ENCODE measurements at regions not wholly inside any gene's neighbourhood (a gene's known extent, or its start where the extent isn't known, plus 50 kb on each side); places are given as distances from the start of the nearest gene placed in this dataset.

DNA sequence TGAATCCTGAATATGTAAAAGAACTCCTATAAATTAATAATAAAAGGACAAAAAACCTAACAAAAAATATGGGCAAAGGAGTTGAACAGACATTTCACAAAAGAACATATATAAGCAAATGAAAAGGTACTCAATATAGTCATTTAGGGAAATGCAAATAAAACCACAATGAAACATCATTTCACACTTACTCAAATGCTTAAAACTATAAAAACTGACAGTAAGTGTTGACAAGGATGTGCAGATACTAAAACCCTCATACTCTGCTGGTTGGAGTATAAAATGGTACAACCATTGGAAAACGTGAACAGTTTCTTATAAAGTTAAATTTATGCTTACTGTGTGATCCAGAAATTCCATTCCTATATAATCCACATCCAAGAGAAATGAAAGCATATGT lies 247.1 kb downstream of the GXYLT1 start (continued):
- TF ChIP-seq, protein P1, sequence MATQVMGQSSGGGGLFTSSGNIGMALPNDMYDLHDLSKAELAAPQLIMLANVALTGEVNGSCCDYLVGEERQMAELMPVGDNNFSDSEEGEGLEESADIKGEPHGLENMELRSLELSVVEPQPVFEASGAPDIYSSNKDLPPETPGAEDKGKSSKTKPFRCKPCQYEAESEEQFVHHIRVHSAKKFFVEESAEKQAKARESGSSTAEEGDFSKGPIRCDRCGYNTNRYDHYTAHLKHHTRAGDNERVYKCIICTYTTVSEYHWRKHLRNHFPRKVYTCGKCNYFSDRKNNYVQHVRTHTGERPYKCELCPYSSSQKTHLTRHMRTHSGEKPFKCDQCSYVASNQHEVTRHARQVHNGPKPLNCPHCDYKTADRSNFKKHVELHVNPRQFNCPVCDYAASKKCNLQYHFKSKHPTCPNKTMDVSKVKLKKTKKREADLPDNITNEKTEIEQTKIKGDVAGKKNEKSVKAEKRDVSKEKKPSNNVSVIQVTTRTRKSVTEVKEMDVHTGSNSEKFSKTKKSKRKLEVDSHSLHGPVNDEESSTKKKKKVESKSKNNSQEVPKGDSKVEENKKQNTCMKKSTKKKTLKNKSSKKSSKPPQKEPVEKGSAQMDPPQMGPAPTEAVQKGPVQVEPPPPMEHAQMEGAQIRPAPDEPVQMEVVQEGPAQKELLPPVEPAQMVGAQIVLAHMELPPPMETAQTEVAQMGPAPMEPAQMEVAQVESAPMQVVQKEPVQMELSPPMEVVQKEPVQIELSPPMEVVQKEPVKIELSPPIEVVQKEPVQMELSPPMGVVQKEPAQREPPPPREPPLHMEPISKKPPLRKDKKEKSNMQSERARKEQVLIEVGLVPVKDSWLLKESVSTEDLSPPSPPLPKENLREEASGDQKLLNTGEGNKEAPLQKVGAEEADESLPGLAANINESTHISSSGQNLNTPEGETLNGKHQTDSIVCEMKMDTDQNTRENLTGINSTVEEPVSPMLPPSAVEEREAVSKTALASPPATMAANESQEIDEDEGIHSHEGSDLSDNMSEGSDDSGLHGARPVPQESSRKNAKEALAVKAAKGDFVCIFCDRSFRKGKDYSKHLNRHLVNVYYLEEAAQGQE (tag by site-specific recombination; IDR thresholded peaks at IDR 0.05), result no peak

DNA sequence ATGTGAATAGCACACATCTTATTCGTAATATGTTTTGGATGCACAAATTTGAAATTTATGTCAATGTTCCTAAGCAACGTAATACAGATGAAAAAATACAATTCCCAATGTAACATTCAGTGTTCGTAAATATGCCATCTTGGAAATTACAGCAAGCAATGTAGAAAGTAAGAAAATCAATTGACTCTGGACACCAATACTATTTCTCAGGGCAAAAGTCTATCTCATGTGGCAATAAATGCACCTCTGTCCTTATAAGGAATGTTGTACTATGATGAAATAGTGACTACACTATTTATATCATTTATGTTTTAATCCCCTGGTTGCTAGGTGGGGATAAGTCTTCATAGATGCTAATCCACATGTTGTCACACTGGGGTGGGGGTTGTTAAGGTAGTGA lies 251.2 kb downstream of the GXYLT1 start:
- CTCF ChIA-PET, result no interaction called here

GRCh38 chr12:41892302-41892701 lies 252.4 kb downstream of the GXYLT1 start:
- POLR2A ChIA-PET, result no interaction called here

More for the DNA sequence above, 251.2 kb downstream of the GXYLT1 start:
- no peak overlapping the region for H3K27ac ChIP-seq (ENCODE audit: extremely low read depth, low read depth, low read length)
- no peak overlapping the region for H3K4me3 ChIP-seq (ENCODE audit: low read depth, low read length)
- POLR2A ChIA-PET, result no interaction called here
- H3K36me3 ChIP-seq (ENCODE audit: control insufficient read depth in 2 of 2, insufficient read depth in 1 of 2, low read length in 2 of 2), result no peaks in the 10 kb centered on the region
- H3K9me3 ChIP-seq (ENCODE audit: control insufficient read depth, insufficient read depth, low read depth, low read length), result no peaks in the 10 kb centered on the region
- no peak for TF ChIP-seq SALL2 (tag by site-specific recombination; IDR thresholded peaks at IDR 0.05; ENCODE audit: borderline replicate concordance)
- no peak for TF ChIP-seq ZSCAN30 (tag by site-specific recombination; IDR thresholded peaks at IDR 0.05)
- no peak for TF ChIP-seq ZNF146 (tag by site-specific recombination; IDR thresholded peaks at IDR 0.05)
- no peak for TF ChIP-seq ZNF214 (tag by site-specific recombination; IDR thresholded peaks at IDR 0.05; ENCODE audit: borderline replicate concordance)
- no peak for TF ChIP-seq ZBTB10 (tag by site-specific recombination; IDR thresholded peaks at IDR 0.05)
- no peak for TF ChIP-seq ZNF121 (tag by site-specific recombination; IDR thresholded peaks at IDR 0.05)
- no peak for TF ChIP-seq HIC1 (tag by site-specific recombination; IDR thresholded peaks at IDR 0.05)
- TF ChIP-seq ZNF624 (tag by site-specific recombination; IDR thresholded peaks at IDR 0.05), result no peak
- H3K4me1 ChIP-seq (ENCODE audit: control insufficient read depth, insufficient read depth, low read length), result no peaks in the 10 kb centered on the region

GRCh38 chr12:41891226-41891625 lies 253.4 kb downstream of the GXYLT1 start:
- no peak for TF ChIP-seq SETDB1 (IDR thresholded peaks at IDR 0.05; ENCODE audit: insufficient read length, low read length)
- TF ChIP-seq, protein P2, sequence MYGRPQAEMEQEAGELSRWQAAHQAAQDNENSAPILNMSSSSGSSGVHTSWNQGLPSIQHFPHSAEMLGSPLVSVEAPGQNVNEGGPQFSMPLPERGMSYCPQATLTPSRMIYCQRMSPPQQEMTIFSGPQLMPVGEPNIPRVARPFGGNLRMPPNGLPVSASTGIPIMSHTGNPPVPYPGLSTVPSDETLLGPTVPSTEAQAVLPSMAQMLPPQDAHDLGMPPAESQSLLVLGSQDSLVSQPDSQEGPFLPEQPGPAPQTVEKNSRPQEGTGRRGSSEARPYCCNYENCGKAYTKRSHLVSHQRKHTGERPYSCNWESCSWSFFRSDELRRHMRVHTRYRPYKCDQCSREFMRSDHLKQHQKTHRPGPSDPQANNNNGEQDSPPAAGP (tag by site-specific recombination; IDR thresholded peaks at IDR 0.05), result no peak
- TF ChIP-seq ZNF624 (tag by site-specific recombination; IDR thresholded peaks at IDR 0.05), result no peak
- no peak for TF ChIP-seq KLF16 (tag by site-specific recombination; IDR thresholded peaks at IDR 0.05)
- no peak for TF ChIP-seq ZNF391 (tag by site-specific recombination; IDR thresholded peaks at IDR 0.05; ENCODE audit: borderline replicate concordance, low read depth)
- no peak for TF ChIP-seq ZNF426 (tag by site-specific recombination; IDR thresholded peaks at IDR 0.05)
- TF ChIP-seq ZNF121 (tag by site-specific recombination; IDR thresholded peaks at IDR 0.05), result no peak
- TF ChIP-seq ZBTB10 (tag by site-specific recombination; IDR thresholded peaks at IDR 0.05), result no peak
- TF ChIP-seq ZNF521 (tag by site-specific recombination; IDR thresholded peaks at IDR 0.05), result no peak
- no peak for TF ChIP-seq ZNF174 (tag by site-specific recombination; IDR thresholded peaks at IDR 0.05)
- Histone ChIP-seq H3K4me3 (ENCODE audit: low read depth, low read length) (no peak overlapping the region), H3K4me1 (ENCODE audit: control insufficient read depth, insufficient read depth, low read length) (no peaks in the 10 kb centered on the region), H3K36me3 (ENCODE audit: control insufficient read depth in 2 of 2, insufficient read depth in 1 of 2, low read length in 2 of 2) (no peaks in the 10 kb centered on the region), H3K27ac (ENCODE audit: extremely low read depth, low read depth, low read length) (no peak overlapping the region), H3K9me3 (ENCODE audit: control insufficient read depth, insufficient read depth, low read depth, low read length) (no peaks in the 10 kb centered on the region)
- CTCF ChIA-PET, result interaction anchor here (0.5 to 0.7 kb wide), 2 partner anchors 25 to 129 kb away, joined by 3 to 4 read pairs; no protein-coding TSS in a partner anchor
- POLR2A ChIA-PET, result interaction anchor here (0.6 kb wide), 1 partner anchor 521 kb away, joined by 3 read pairs; no protein-coding TSS in a partner anchor

More at GRCh38 chr12:41892302-41892701, 252.4 kb downstream of the GXYLT1 start:
- H3K36me3 ChIP-seq (ENCODE audit: control insufficient read depth in 2 of 2, insufficient read depth in 1 of 2, low read length in 2 of 2), result no peaks in the 10 kb centered on the region
- H3K9me3 ChIP-seq (ENCODE audit: control insufficient read depth, insufficient read depth, low read depth, low read length), result no peaks in the 10 kb centered on the region
- H3K4me1 ChIP-seq (ENCODE audit: control insufficient read depth, insufficient read depth, low read length), result no peaks in the 10 kb centered on the region
- TF ChIP-seq ZNF311 (tag by site-specific recombination; IDR thresholded peaks at IDR 0.05; ENCODE audit: borderline replicate concordance), result no peak
- H3K27ac ChIP-seq (ENCODE audit: extremely low read depth, low read depth, low read length), result no peak overlapping the region
- CTCF ChIA-PET, result interaction anchor here (0.6 kb wide), 1 partner anchor 134 kb away, joined by 3 read pairs; no protein-coding TSS in a partner anchor
- H3K4me3 ChIP-seq (ENCODE audit: low read depth, low read length), result no peak overlapping the region

All from HEK293 (cell line).